HG03280 (cell line): ENCODE measurements at regions not wholly inside any gene's neighbourhood (a gene's known extent, or its start where the extent isn't known, plus 50 kb on each side); places are given as distances from the start of the nearest gene placed in this dataset.
"Not testable (repeated sequence)": the region's sequence is repeated elsewhere in the genome, so short reads cannot be mapped to it uniquely, and the experiment has no call there.

Experiments
- ATAC-seq: cut with Tn5 transposase; IDR thresholded peaks from one replicate; pipeline ENCODE4 v1.9.1; 2021; ENCODE audit warnings: mild to moderate bottlenecking, moderate library complexity; ENCODE audit not compliant: unreplicated experiment

- no peak for ATAC-seq
Observed at GRCh38 chr21:33994373-33994772, 78.8 kb upstream of the ATP5PO start.

- ATAC-seq: no peak
Observed at GRCh38 chr21:33993286-33994231, 78.0 kb upstream of the ATP5PO start.

- not testable (repeated sequence) for ATAC-seq
Observed at GRCh38 chr21:33992412-33992811, 76.8 kb upstream of the ATP5PO start.

DNA sequence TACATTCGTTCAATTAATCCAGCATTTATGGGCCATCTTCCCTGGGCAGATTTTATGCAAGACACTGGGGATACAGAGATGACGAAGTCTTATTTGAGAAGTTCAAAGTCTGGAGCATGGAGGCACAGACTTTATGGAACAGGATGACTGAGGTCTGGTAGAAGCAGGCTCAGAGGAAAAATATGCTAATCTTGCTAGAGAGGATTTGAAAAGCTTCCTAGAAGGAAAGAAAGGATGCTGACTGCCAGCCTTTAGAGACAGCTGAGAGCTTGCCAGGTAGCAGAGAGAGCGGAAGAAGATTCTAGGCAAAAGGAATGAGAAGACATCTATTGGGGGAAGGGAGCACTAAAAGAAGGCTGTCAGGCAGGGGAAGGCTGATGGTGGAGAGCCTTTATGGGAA, 75.5 kb upstream of the ATP5PO start:
- no peak for ATAC-seq

DNA sequence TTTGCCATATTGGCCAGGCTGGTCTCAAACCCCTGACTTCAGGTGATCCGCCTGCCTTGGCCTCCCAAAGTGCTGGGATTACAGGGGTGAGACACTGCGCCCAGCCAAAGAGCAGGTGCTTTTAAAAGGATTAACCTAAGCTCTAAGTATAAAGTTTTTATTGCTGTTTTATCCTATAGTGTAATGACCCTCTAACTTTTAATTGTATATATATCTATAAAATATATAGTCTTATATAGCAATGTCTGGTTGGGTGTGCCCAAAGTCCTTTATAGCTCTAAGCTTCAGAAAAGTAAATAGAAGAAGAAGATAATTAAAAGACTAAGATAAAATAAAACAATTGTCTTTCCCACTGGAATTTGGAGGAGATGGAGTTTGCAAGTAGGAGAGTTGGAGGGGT, 73.8 kb upstream of the ATP5PO start:
- ATAC-seq: no peak

DNA sequence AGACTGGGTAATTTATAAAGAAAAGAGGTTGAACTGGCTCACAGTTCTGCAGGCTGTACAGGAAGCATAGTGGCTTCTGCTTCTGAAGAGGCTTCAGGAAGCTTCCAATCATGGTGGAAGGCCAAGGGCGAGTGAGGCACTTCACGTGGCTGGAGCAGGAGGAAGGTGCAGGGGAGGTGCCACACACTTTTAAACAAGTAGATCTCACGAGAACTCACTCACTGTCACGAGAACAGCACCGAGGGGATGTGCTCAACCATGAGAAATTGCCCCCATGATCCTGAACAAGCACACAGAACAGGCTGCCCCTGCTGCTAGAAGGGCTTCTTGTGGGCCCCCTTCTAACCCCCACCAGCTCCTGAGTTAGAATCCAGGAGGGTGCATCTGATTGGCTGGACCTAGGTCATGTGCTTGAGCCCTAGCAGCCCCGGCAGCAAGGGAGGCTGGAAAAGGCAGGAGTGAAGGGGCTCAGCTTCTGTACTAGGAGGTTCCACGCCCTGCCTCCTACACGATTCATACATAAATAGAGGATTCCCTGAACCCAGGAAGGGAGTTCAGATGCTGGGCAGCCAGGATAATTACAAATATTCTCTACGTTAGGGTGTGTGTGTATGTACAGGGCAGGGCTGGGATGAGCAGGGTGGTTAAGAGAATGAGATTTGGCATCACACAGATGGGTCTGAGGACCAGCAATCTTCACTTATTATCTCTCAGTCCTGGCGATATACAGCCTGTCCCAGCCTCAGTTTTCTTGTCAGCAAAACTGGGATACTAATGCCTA, 72.8 kb upstream of the ATP5PO start:
- ATAC-seq: no peak

DNA sequence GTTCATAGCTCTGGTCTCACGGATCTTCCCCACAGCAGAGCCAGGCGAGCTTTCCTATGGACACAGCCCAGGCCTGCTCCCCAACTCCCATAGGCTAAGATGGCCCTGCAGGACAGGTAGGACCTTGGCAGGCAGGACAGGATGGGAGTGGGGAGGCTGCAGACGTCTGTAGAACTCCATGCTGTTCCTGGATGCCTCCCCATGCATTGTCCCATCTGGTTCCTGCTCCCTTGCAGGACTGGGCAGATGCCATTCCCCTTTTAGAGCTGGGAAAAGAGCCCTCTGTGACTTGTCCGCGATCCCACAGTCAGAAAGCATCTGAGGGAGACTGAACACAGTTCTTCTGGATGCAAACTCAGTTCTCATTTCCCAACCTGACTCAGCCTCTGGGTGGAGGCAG, 71.9 kb upstream of the ATP5PO start:
- ATAC-seq: no peak

DNA sequence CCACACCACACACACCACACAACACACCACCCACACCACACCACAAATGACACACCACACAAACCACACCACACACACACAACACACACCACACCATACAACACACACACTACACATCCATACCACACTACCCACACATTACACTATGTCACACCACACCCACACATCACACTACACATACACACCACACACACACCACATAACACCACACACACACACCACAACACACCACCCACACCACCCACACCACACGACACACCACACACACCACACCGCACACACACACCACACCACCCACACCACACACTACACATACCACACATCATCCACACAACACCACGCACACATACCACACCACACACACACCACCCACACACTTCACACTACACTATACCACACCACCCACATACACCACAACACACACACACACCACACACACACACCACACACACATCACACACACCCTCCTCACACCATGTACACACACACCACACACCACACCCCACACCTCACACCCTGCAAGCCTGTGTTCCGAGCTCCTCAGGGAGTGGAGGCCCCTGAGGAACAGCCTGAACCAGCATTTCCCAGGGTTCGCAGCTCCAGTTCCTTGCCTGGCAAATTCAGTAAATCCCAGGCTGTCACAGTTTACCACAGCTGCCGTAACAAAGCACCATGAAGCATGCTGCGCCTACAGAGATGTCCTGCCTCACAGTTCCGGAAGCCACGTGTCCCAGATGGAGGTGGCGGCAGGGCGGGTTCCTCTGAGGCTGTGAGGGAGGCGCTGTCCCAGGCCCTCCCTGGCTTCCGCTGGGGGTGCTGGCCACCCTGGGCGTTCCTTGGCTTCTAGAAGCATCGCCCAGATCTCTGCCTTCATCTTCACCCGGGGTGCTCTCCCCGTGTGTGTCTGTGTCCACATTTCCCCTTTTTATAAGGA, 69.8 kb upstream of the ATP5PO start:
- ATAC-seq: no peak

DNA sequence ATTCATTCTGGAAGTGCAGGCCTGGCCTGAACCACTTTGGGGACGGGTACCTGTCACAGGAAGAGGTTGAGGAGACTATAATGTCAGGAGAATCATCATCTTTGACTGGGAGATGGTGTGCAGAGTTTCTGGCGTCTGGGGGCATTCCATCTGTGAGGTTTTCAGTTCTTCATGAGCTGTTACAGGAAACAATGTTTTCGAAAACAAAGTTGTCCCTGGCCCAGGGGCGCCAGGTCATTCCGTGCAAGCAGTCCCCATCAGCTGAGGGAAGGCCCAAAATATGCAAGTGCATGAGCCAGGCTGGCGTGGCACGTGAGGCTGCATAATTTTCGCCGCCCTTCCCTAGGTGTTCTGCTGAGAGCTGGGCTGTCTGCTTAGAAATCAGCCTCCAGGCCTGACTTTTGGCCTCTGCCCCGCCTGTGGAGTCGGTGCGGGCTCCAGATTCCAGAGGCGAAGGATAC, 68.4 kb upstream of the ATP5PO start:
- ATAC-seq: no peak

DNA sequence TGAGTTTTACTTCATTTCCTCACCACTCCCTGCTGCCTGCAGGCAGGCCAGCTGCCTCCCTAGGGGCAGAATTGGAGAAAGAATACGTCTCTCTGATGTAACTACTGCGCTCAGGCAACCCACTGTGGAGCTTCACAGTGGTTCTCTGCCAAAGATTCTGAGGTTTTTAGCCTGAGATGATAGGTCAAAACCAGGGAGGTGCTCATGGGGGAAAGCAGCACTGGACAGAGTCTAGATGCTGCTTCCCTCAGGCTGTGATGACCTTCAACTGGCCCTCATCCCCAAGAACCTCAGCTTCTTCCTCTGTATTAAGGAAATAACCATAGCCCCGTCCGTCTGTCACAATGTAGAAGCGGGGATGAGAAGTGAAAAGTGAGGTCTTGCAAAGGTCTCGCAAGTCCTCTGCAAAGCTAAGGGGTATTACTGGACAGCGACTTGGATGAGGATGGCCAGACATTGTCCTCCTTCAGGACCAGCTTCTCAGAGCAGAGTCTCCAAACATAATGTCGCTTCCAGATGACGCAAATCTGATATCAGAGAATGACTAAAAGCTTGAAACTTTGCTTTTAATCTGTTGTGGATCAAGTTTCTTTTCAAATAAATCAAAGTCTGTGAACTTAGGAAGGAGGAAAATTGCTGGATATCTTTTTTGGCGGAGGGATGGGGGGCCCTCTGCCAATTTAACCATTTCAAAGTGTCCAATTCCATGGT, 65.9 kb upstream of the ATP5PO start:
- ATAC-seq: no peak

- ATAC-seq: no peak
Observed at GRCh38 chr21:33980276-33980916, 64.8 kb upstream of the ATP5PO start.

- ATAC-seq: no peak
Observed at GRCh38 chr21:33978585-33978984, 63.0 kb upstream of the ATP5PO start.

GRCh38 chr21:33977721-33978369, 62.2 kb upstream of the ATP5PO start:
- ATAC-seq: no peak

GRCh38 chr21:33977017-33977720, 61.6 kb upstream of the ATP5PO start:
- ATAC-seq: no peak

GRCh38 chr21:33976082-33977016, 60.7 kb upstream of the ATP5PO start:
- peak; percentile 40 for ATAC-seq

GRCh38 chr21:33975548-33976081, 60.0 kb upstream of the ATP5PO start:
- peak; percentile 77 for ATAC-seq
